Heart right ventricle (tissue), 16 donors: ENCODE measurements at regions not wholly inside any gene's neighbourhood (a gene's known extent, or its start where the extent isn't known, plus 50 kb on each side); places are given as distances from the start of the nearest gene placed in this dataset.

ENCODE experiments used
- ATAC-seq, 8 donors: fragments of 200-7000 bp; cut with Tn5 transposase; one replicate each; pipeline ENCODE4 v1.9.1; 2020; ENCODE audit warnings: mild to moderate bottlenecking in 8 of 8, moderate library complexity in 8 of 8, moderate number of reproducible peaks in 1 of 8
- DNase-seq, 2 donors: peaks; one replicate each; pipeline ENCODE4 v3.0.0-alpha.2; 2020
- H3K27ac ChIP-seq, 10 donors: fragments of 200-600 bp; sonication (generic) in 2 of 10; one replicate each; pipeline versions ENCODE4 v1.5.0 to v1.8.0; 2020 to 2022; ENCODE audit warnings: mild to moderate bottlenecking in 3 of 10
- H3K27me3 ChIP-seq, 7 donors: fragments of 200-600 bp; one replicate each; pipeline ENCODE4 v1.8.0; 2021 to 2022; ENCODE audit warnings: mild to moderate bottlenecking in 2 of 7
- H3K36me3 ChIP-seq, 9 donors: fragments of 200-600 bp; sonication (generic) in 1 of 9; one replicate each; pipeline versions ENCODE4 v1.5.0 to v1.8.0; 2020 to 2022; ENCODE audit warnings: mild to moderate bottlenecking in 2 of 9
- H3K4me1 ChIP-seq, 9 donors: fragments of 200-600 bp; sonication (generic) in 1 of 9; one replicate each; pipeline versions ENCODE4 v1.5.0 to v1.8.0; 2020 to 2022; ENCODE audit warnings: mild to moderate bottlenecking in 4 of 9
- H3K4me3 ChIP-seq, 10 donors: fragments of 200-600 bp; sonication (generic) in 2 of 10; one replicate each; pipeline versions ENCODE4 v1.5.0 to v1.8.0; 2020 to 2022; ENCODE audit warnings: mild to moderate bottlenecking in 7 of 10, moderate library complexity in 2 of 10
- H3K9me3 ChIP-seq, 11 donors: fragments of 200-600 bp in 10 of 11; sonication (generic) in 2 of 11; one replicate each; pipeline versions ENCODE4 v1.5.0 to v1.8.0; 2013 to 2022; ENCODE audit warnings: mild to moderate bottlenecking in 2 of 11, control low read depth in 1 of 11, moderate library complexity in 1 of 11
- CTCF ChIP-seq, 9 donors: fragments of 200-600 bp; sonication (generic) in 2 of 9; IDR thresholded peaks; one replicate each; pipeline versions ENCODE4 v1.5.0 to v1.8.0; 2021 to 2022; ENCODE audit warnings: antibody characterized with exemption in 9 of 9, mild to moderate bottlenecking in 5 of 9, moderate library complexity in 1 of 9
- WGBS, 2 donors: extraction: QIAGEN DNeasy Blood & Tissue Kit; methylation state at CpG; one replicate each; pipeline ENCODE4 v1.1.7; 2013; ENCODE audit warnings: inconsistent platforms in 1 of 2; 5-methylcytosine and 5-hydroxymethylcytosine counted together
- intact Hi-C, 10 donors: fragments of 100-400 bp; cut with DNase I; formaldehyde crosslinking; loops; one replicate each; pipeline versions ENCODE4 v1.11.1 to v1.14.2; 2022
- donor health status: Arrhythmogenic right ventricular cardiomyopathy.
- donor health status: ischemic (EF 13 %, LVEDD 7.1; RV severe dilation, severe dysfunction).
- donor health status: healthy with polysubstance abuse.
- donor health status: DM: no; HTN: yes; CAD: no.
- donor health status: DM: no; HTN: no; CAD: no.
- donor health status: ischemic (EF 25% LVEDD 6.9; RV normal size, moderate dysfunction).
- donor health status: ischemic (EF 25% LVEDD 5.7; RV mildly dilated, moderate dysfunction).
- donor health status: healthy.
- donor health status: DM: yes; HTN: yes; CAD: no.
- donor health status: Ischemic cardiomyopathy.
- donor health status: ischemic (EF 35%, LVEDD 5.7; RV mildly dilated, moderate dysfunction).
- donor health status: nonischemic (EF 11% LVEDD 7.7; RV severe dilation, severe dysfunction).
- donor health status: DM: yes; HTN: yes; CAD: no.
- donor health status: PGD.
- donor health status: ischemic (EF 29% LVEDD 5.4; RV normal size, mild dysfunction).
- donor health status: nonischemic (EF 23%, LVEDD 6.1; RV moderate dilation, normal function).

GRCh38 chr18:29588446-29589100 is 1411.6 kb upstream of the CDH2 start:
- whole genome bisulfite sequencing, 2 donors = 85 to 89% methylated on average over 17 of the region's 17 CpGs
- Histone ChIP-seq H3K27me3 (no peaks in the 10 kb centered on the region), H3K9me3 (peaks cover 0 to 10% (median 0%) of the 10 kb centered on the region in 11 donors), H3K4me1 (no peaks in the 10 kb centered on the region), H3K36me3 (no peaks in the 10 kb centered on the region), H3K4me3 (no peak overlapping the region), H3K27ac (no peak overlapping the region)
- intact Hi-C loops = loop anchor here in 1 of 10 donors (5.0 kb wide), 1 partner anchor 51 kb away; no protein-coding TSS in a partner anchor
- TF ChIP-seq CTCF (IDR thresholded peaks at IDR 0.05) = no peak
- DNase-seq (no peak), ATAC-seq (no peak)

GRCh38 chr18:29586210-29586609 is 1409.3 kb upstream of the CDH2 start:
- Histone ChIP-seq H3K27me3 (no peaks in the 10 kb centered on the region), H3K4me3 (no peak overlapping the region), H3K4me1 (no peaks in the 10 kb centered on the region), H3K36me3 (no peaks in the 10 kb centered on the region), H3K9me3 (peaks cover 0 to 10% (median 0%) of the 10 kb centered on the region in 11 donors), H3K27ac (no peak overlapping the region)
- ATAC-seq (no peak), DNase-seq (no peak)
- intact Hi-C loops = loop anchor here in 1 of 10 donors (5.0 kb wide), 1 partner anchor 49 kb away; no protein-coding TSS in a partner anchor
- TF ChIP-seq CTCF (IDR thresholded peaks at IDR 0.05) = no peak
- WGBS, 2 donors = 91 to 92% methylated on average over 3 of the region's 3 CpGs

GRCh38 chr18:29560270-29560669 is 1383.3 kb upstream of the CDH2 start:
- DNase-seq (no peak), ATAC-seq (no peak)
- Histone ChIP-seq H3K27ac (no peak overlapping the region), H3K4me1 (no peaks in the 10 kb centered on the region), H3K4me3 (no peak overlapping the region), H3K9me3 (peaks cover 0 to 6% (median 0%) of the 10 kb centered on the region in 11 donors), H3K27me3 (no peaks in the 10 kb centered on the region), H3K36me3 (no peaks in the 10 kb centered on the region)
- 64 to 65% methylated on average over 1 of the region's 1 CpG for WGBS, 2 donors
- intact Hi-C loops = no loop called here
- no peak for TF ChIP-seq CTCF (IDR thresholded peaks at IDR 0.05)

GRCh38 chr18:29556070-29556469 is 1379.1 kb upstream of the CDH2 start:
- WGBS, 2 donors = 67 to 72% methylated on average over 4 of the region's 4 CpGs
- intact Hi-C loops = no loop called here

More at GRCh38 chr18:29556070-29556469, 1379.1 kb upstream of the CDH2 start:
- DNase-seq (no peak), ATAC-seq (no peak)
- H3K27me3 ChIP-seq = no peaks in the 10 kb centered on the region
- H3K27ac ChIP-seq = no peak overlapping the region
- no peaks in the 10 kb centered on the region for H3K4me1 ChIP-seq
- H3K36me3 ChIP-seq = no peaks in the 10 kb centered on the region
- no peak for TF ChIP-seq CTCF (IDR thresholded peaks at IDR 0.05)
- no peak overlapping the region for H3K4me3 ChIP-seq
- H3K9me3 ChIP-seq = peaks cover 0 to 6% (median 0%) of the 10 kb centered on the region in 11 donors
